ENCODE measurements at regions not wholly inside any gene's neighbourhood (a gene's known extent, or its start where the extent isn't known, plus 50 kb on each side); places are given as distances from the start of the nearest gene placed in this dataset.

GRCh38 chr16:49058382-49058781, 223.3 kb downstream of the CBLN1 start:
- DNase-seq (ENCODE audit: extremely low spot score, unreplicated experiment) = no peak
- no peaks in the 10 kb centered on the region for H3K27me3 Mint-ChIP-seq (ENCODE audit: unreplicated experiment)
- no peak for TF ChIP-seq CTCF (IDR thresholded peaks at IDR 0.05)
- H3K9me3 Mint-ChIP-seq (ENCODE audit: unreplicated experiment) = no peaks in the 10 kb centered on the region
- H3K36me3 Mint-ChIP-seq (ENCODE audit: unreplicated experiment) = no peaks in the 10 kb centered on the region
- H3K4me1 Mint-ChIP-seq (ENCODE audit: unreplicated experiment) = no peaks in the 10 kb centered on the region
- H3K4me3 Mint-ChIP-seq (ENCODE audit: unreplicated experiment) = no peak overlapping the region
- no peak overlapping the region for H3K27ac Mint-ChIP-seq (ENCODE audit: unreplicated experiment)

GRCh38 chr16:49057936-49058335, 223.7 kb downstream of the CBLN1 start:
- no peak for TF ChIP-seq CTCF (IDR thresholded peaks at IDR 0.05)
- no peak for DNase-seq (ENCODE audit: extremely low spot score, unreplicated experiment)
- Mint-ChIP-seq H3K4me1 (ENCODE audit: unreplicated experiment) (no peaks in the 10 kb centered on the region), H3K36me3 (ENCODE audit: unreplicated experiment) (no peaks in the 10 kb centered on the region), H3K27me3 (ENCODE audit: unreplicated experiment) (no peaks in the 10 kb centered on the region), H3K27ac (ENCODE audit: unreplicated experiment) (no peak overlapping the region), H3K9me3 (ENCODE audit: unreplicated experiment) (no peaks in the 10 kb centered on the region), H3K4me3 (ENCODE audit: unreplicated experiment) (no peak overlapping the region)

- no peak overlapping the region for H3K4me3 Mint-ChIP-seq (ENCODE audit: unreplicated experiment)
- DNase-seq (ENCODE audit: extremely low spot score, unreplicated experiment) = no peak
- H3K27ac Mint-ChIP-seq (ENCODE audit: unreplicated experiment) = no peak overlapping the region
- H3K27me3 Mint-ChIP-seq (ENCODE audit: unreplicated experiment) = no peaks in the 10 kb centered on the region
- H3K4me1 Mint-ChIP-seq (ENCODE audit: unreplicated experiment) = no peaks in the 10 kb centered on the region
- no peak for TF ChIP-seq CTCF (IDR thresholded peaks at IDR 0.05)
- no peaks in the 10 kb centered on the region for H3K36me3 Mint-ChIP-seq (ENCODE audit: unreplicated experiment)
- H3K9me3 Mint-ChIP-seq (ENCODE audit: unreplicated experiment) = no peaks in the 10 kb centered on the region
Observed at GRCh38 chr16:49057391-49057790, 224.2 kb downstream of the CBLN1 start.

GRCh38 chr16:49056546-49056945, 225.1 kb downstream of the CBLN1 start:
- DNase-seq (ENCODE audit: extremely low spot score, unreplicated experiment) = no peak
- no peaks in the 10 kb centered on the region for H3K27me3 Mint-ChIP-seq (ENCODE audit: unreplicated experiment)
- H3K27ac Mint-ChIP-seq (ENCODE audit: unreplicated experiment) = no peak overlapping the region
- no peaks in the 10 kb centered on the region for H3K36me3 Mint-ChIP-seq (ENCODE audit: unreplicated experiment)
- no peak overlapping the region for H3K4me3 Mint-ChIP-seq (ENCODE audit: unreplicated experiment)
- no peak for TF ChIP-seq CTCF (IDR thresholded peaks at IDR 0.05)
- H3K4me1 Mint-ChIP-seq (ENCODE audit: unreplicated experiment) = no peaks in the 10 kb centered on the region
- no peaks in the 10 kb centered on the region for H3K9me3 Mint-ChIP-seq (ENCODE audit: unreplicated experiment)

GRCh38 chr16:49055824-49056545, 225.7 kb downstream of the CBLN1 start:
- no peak overlapping the region for H3K4me3 Mint-ChIP-seq (ENCODE audit: unreplicated experiment)
- H3K36me3 Mint-ChIP-seq (ENCODE audit: unreplicated experiment) = no peaks in the 10 kb centered on the region
- DNase-seq (ENCODE audit: extremely low spot score, unreplicated experiment) = no peak
- H3K4me1 Mint-ChIP-seq (ENCODE audit: unreplicated experiment) = no peaks in the 10 kb centered on the region
- no peak for TF ChIP-seq CTCF (IDR thresholded peaks at IDR 0.05)
- no peak overlapping the region for H3K27ac Mint-ChIP-seq (ENCODE audit: unreplicated experiment)
- H3K27me3 Mint-ChIP-seq (ENCODE audit: unreplicated experiment) = no peaks in the 10 kb centered on the region
- no peaks in the 10 kb centered on the region for H3K9me3 Mint-ChIP-seq (ENCODE audit: unreplicated experiment)

All from osteocyte (in vitro differentiated cells).